OCI-LY3 (cell line): ENCODE measurements at regions not wholly inside any gene's neighbourhood (a gene's known extent, or its start where the extent isn't known, plus 50 kb on each side); places are given as distances from the start of the nearest gene placed in this dataset.
"Not testable (repeated sequence)": the region's sequence is repeated elsewhere in the genome, so short reads cannot be mapped to it uniquely, and the experiment has no call there.

Source experiments
- H2AFZ ChIP-seq: fragments of 200-600, 300-600 bp; shearing (Covaris generic); 2 replicates; pipeline ENCODE4 v1.6.0; 2014; ENCODE audit warnings: antibody characterized with exemption, low read depth, low read length
- H3K27ac ChIP-seq: fragments of 200-600, 300-600 bp; sonication (generic); 2 replicates; pipeline ENCODE4 v1.5.1; 2014; ENCODE audit warnings: mild to moderate bottlenecking, low read length, moderate library complexity, mixed read lengths
- H3K27me3 ChIP-seq: fragments of 200-600, 300-600 bp; sonication (generic); 2 replicates; pipeline ENCODE4 v1.6.1; 2014; ENCODE audit warnings: low read depth, low read length, mixed read lengths
- H3K36me3 ChIP-seq: fragments of 200-600, 300-600 bp; sonication (generic); replicated peaks from 2 replicates; pipeline ENCODE3; 2014; ENCODE audit warnings: low read depth, low read length, mixed read lengths
- H3K4me1 ChIP-seq: fragments of 300-600, 200-600 bp; sonication (generic); 2 replicates; pipeline ENCODE4 v1.6.1; 2014; ENCODE audit warnings: low read length, mixed read lengths
- H3K4me2 ChIP-seq: fragments of 200-600, 300-600 bp; sonication (generic); 2 replicates; pipeline ENCODE4 v1.6.1; 2014; ENCODE audit warnings: low read length, mixed read lengths
- H3K4me3 ChIP-seq: fragments of 300-600, 200-600 bp; sonication (generic); 2 replicates; pipeline ENCODE4 v1.5.1; 2014; ENCODE audit warnings: antibody characterized with exemption, mild to moderate bottlenecking, low read length, moderate library complexity
- H3K79me2 ChIP-seq: fragments of 300-600, 200-600 bp; shearing (Covaris generic); 2 replicates; pipeline ENCODE4 v1.6.1; 2014; ENCODE audit warnings: mild to moderate bottlenecking, low read length, mixed read lengths
- H3K9ac ChIP-seq: fragments of 300-600, 200-600 bp; shearing (Covaris generic); 2 replicates; pipeline ENCODE4 v1.6.0; 2014; ENCODE audit warnings: mild to moderate bottlenecking, low read length, moderate library complexity
- H3K9me3 ChIP-seq: fragments of 200-600, 300-600 bp; shearing (Covaris generic); 2 replicates; pipeline ENCODE4 v1.6.1; 2014; ENCODE audit warnings: low read length, mixed read lengths; ENCODE audit not compliant: insufficient read depth
- H4K20me1 ChIP-seq: fragments of 200-600, 300-600 bp; sonication (generic); 2 replicates; pipeline ENCODE4 v1.6.1; 2016; ENCODE audit warnings: low read length, mixed read lengths; ENCODE audit not compliant: insufficient read depth
- CTCF ChIP-seq: fragments of 200-600, 300-600 bp; sonication (generic); IDR thresholded peaks from 2 replicates; pipeline ENCODE4 v1.5.1; 2014; ENCODE audit warnings: antibody characterized with exemption, low read length, low read depth
- EZH2phosphoT487 ChIP-seq: fragments of 200-600 bp; shearing (Covaris generic); IDR thresholded peaks from 2 replicates; pipeline ENCODE4 v1.6.1; 2018; ENCODE audit warnings: antibody characterized with exemption, mixed run types, low read depth

- Histone ChIP-seq H3K36me3 (no peaks in the 10 kb centered on the region), H3K27me3 (no peaks in the 10 kb centered on the region), H2AFZ (no peak overlapping the region), H4K20me1 (no peaks in the 10 kb centered on the region), H3K9ac (no peak overlapping the region), H3K9me3 (no peaks in the 10 kb centered on the region), H3K79me2 (no peaks in the 10 kb centered on the region), H3K4me2 (0 out of 2 replicates have a peak overlapping the region, but pooled peaks have one; percentile 5), H3K4me1 (peaks cover 11% of the 10 kb centered on the region), H3K4me3 (no peak overlapping the region), H3K27ac (peak overlapping the region; percentile 38)
- TF ChIP-seq CTCF (no peak), EZH2phosphoT487 (no peak)
These were observed 245.0 kb upstream of the OLFM3 start for GRCh38 chr1:102241431-102242338.

GRCh38 chr1:102239247-102239646 is 242.5 kb upstream of the OLFM3 start:
- Histone ChIP-seq H3K27me3 (no peaks in the 10 kb centered on the region), H3K4me2 (no peak overlapping the region), H3K4me1 (peaks cover 11% of the 10 kb centered on the region), H3K36me3 (no peaks in the 10 kb centered on the region), H3K79me2 (no peaks in the 10 kb centered on the region), H3K9ac (no peak overlapping the region), H2AFZ (no peak overlapping the region), H3K27ac (no peak overlapping the region), H3K4me3 (no peak overlapping the region), H4K20me1 (no peaks in the 10 kb centered on the region), H3K9me3 (no peaks in the 10 kb centered on the region)
- no peak for TF ChIP-seq EZH2phosphoT487
- TF ChIP-seq CTCF = no peak

- Histone ChIP-seq H3K4me3 (no peak overlapping the region), H3K9ac (no peak overlapping the region), H3K4me2 (no peak overlapping the region), H3K27ac (no peak overlapping the region), H4K20me1 (no peaks in the 10 kb centered on the region), H3K27me3 (no peaks in the 10 kb centered on the region), H2AFZ (no peak overlapping the region), H3K9me3 (no peaks in the 10 kb centered on the region), H3K36me3 (no peaks in the 10 kb centered on the region), H3K79me2 (no peaks in the 10 kb centered on the region), H3K4me1 (no peaks in the 10 kb centered on the region)
- no peak for TF ChIP-seq EZH2phosphoT487
These were observed 238.1 kb upstream of the OLFM3 start for GRCh38 chr1:102234753-102235359.

GRCh38 chr1:102219463-102219862 is 222.7 kb upstream of the OLFM3 start:
- no peaks in the 10 kb centered on the region for H3K27me3 ChIP-seq
- H3K9me3 ChIP-seq = no peaks in the 10 kb centered on the region
- H3K9ac ChIP-seq = no peak overlapping the region
- no peaks in the 10 kb centered on the region for H3K36me3 ChIP-seq
- TF ChIP-seq EZH2phosphoT487 (no peak), CTCF (no peak)
- no peak overlapping the region for H2AFZ ChIP-seq
- no peaks in the 10 kb centered on the region for H3K4me1 ChIP-seq
- H3K4me2 ChIP-seq = no peak overlapping the region
- no peak overlapping the region for H3K27ac ChIP-seq
- H4K20me1 ChIP-seq = no peaks in the 10 kb centered on the region
- no peaks in the 10 kb centered on the region for H3K79me2 ChIP-seq
- no peak overlapping the region for H3K4me3 ChIP-seq

- H4K20me1 ChIP-seq, H3K36me3 ChIP-seq, H3K9ac ChIP-seq, H2AFZ ChIP-seq, H3K27ac ChIP-seq, H3K4me3 ChIP-seq, H3K4me1 ChIP-seq, H3K27me3 ChIP-seq, H3K9me3 ChIP-seq, H3K4me2 ChIP-seq, H3K79me2 ChIP-seq: not testable (repeated sequence)
These were observed 214.2 kb upstream of the OLFM3 start for GRCh38 chr1:102210891-102211290.
